Mucosa of stomach (tissue), 1 donor: ENCODE measurements at regions not wholly inside any gene's neighbourhood (a gene's known extent, or its start where the extent isn't known, plus 50 kb on each side); places are given as distances from the start of the nearest gene placed in this dataset.
"Not testable (repeated sequence)": the region's sequence is repeated elsewhere in the genome, so short reads cannot be mapped to it uniquely, and the experiment has no call there.

ENCODE experiments used
- H3K27me3 ChIP-seq: one replicate; pipeline ENCODE4 v1.7.0; 2013; ENCODE audit warnings: mild to moderate bottlenecking, low read length; ENCODE audit not compliant: control insufficient read depth, insufficient read depth
- H3K36me3 ChIP-seq: one replicate; pipeline ENCODE4 v1.7.0; 2013; ENCODE audit warnings: low read length; ENCODE audit not compliant: control insufficient read depth, insufficient read depth
- H3K4me1 ChIP-seq: one replicate; pipeline ENCODE4 v1.7.0; 2013; ENCODE audit warnings: mild to moderate bottlenecking, low read length; ENCODE audit not compliant: control insufficient read depth, insufficient read depth
- H3K4me3 ChIP-seq: one replicate; pipeline ENCODE4 v1.7.0; 2013; ENCODE audit warnings: low read length
- H3K9ac ChIP-seq: one replicate; pipeline ENCODE4 v1.7.0; 2013; ENCODE audit warnings: mild to moderate bottlenecking, low read length, moderate library complexity
- H3K9me3 ChIP-seq: one replicate; pipeline ENCODE4 v1.7.0; 2013; ENCODE audit warnings: mild to moderate bottlenecking, low read length, moderate library complexity; ENCODE audit not compliant: control insufficient read depth
- donor health status: Pancreatic carcinoma.

- Histone ChIP-seq H3K9ac (no peak overlapping the region), H3K4me1 (no peaks in the 10 kb centered on the region), H3K9me3 (no peaks in the 10 kb centered on the region), H3K36me3 (no peaks in the 10 kb centered on the region), H3K4me3 (no peak overlapping the region), H3K27me3 (no peaks in the 10 kb centered on the region)
Observed at GRCh38 chr3:75218577-75218976, 445.6 kb upstream of the FRG2C start.

DNA sequence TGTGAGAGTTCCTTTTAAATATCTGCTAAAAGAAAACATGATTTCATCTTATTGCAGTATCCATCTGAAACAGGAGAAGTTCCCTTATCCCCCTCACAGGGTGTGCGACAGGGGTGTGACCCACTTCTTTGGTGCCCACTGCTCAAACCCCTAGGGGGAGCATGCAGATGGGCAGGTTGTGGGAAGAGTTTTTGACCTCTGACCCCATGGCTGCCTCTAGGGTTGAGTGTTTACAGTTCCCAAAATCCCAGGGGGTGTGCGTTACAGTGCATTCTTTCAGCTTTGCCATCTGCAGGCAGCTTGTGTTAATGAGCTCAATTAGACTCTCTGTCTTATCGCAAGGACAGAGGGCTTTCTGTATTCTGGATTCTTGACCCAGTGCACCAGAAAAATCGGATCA, 443.2 kb upstream of the FRG2C start:
- Histone ChIP-seq H3K9me3 (no peaks in the 10 kb centered on the region), H3K9ac (no peak overlapping the region), H3K4me3 (no peak overlapping the region), H3K4me1 (no peaks in the 10 kb centered on the region), H3K36me3 (no peaks in the 10 kb centered on the region), H3K27me3 (no peaks in the 10 kb centered on the region)

GRCh38 chr3:75224412-75224811, 439.7 kb upstream of the FRG2C start:
- no peak overlapping the region for H3K4me3 ChIP-seq

GRCh38 chr3:75232216-75232615, 431.9 kb upstream of the FRG2C start:
- Histone ChIP-seq H3K4me1 (no peaks in the 10 kb centered on the region), H3K27me3 (no peaks in the 10 kb centered on the region), H3K9me3 (no peaks in the 10 kb centered on the region), H3K4me3 (no peak overlapping the region), H3K9ac (no peak overlapping the region), H3K36me3 (no peaks in the 10 kb centered on the region)

More at GRCh38 chr3:75224412-75224811, 439.7 kb upstream of the FRG2C start:
- Histone ChIP-seq H3K9me3 (no peaks in the 10 kb centered on the region), H3K4me1 (no peaks in the 10 kb centered on the region), H3K9ac (no peak overlapping the region), H3K36me3 (no peaks in the 10 kb centered on the region), H3K27me3 (no peaks in the 10 kb centered on the region)

DNA sequence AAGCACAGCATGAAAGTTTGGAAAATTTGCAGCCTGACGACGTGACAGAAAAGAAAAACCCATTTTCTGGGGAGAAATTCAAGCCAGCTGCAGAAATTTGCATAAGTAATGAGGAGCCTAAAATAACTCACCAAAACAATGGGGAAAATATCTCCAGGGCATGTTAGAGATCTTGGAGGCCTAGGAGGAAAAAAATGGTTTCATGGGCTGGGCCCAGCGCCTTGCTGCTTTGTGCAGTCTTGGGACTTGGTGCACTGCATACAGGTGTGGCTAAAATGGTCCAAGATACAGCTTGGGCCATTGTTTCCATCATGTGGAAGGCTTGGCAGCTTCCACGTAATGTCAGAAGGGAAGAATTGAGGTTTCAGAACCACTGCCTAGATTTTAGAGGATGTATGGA, 428.5 kb upstream of the FRG2C start:
- Histone ChIP-seq H3K9ac (no peak overlapping the region), H3K9me3 (no peaks in the 10 kb centered on the region), H3K4me1 (no peaks in the 10 kb centered on the region), H3K27me3 (no peaks in the 10 kb centered on the region), H3K36me3 (no peaks in the 10 kb centered on the region), H3K4me3 (no peak overlapping the region)

DNA sequence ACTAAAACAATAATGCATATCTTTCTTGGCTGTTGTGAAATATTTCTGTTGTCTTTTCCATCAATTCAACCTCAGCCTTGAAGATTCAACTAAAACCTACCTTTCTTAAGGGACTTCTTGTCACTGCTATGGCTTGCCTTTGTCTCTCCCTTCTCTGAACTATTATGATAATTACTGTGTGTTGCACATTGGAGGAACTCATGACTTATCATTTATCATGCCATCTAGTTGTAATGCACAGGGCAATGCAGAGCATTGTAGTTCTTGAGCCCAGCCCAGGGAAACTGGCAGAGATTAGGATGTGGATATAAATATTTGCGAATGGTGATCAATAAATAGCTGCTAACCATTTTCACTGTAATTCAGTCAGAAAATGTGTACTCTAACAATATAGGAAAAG, 427.1 kb upstream of the FRG2C start:
- Histone ChIP-seq H3K4me3 (no peak overlapping the region), H3K9ac (no peak overlapping the region), H3K36me3 (no peaks in the 10 kb centered on the region), H3K4me1 (no peaks in the 10 kb centered on the region), H3K27me3 (no peaks in the 10 kb centered on the region), H3K9me3 (no peaks in the 10 kb centered on the region)

DNA sequence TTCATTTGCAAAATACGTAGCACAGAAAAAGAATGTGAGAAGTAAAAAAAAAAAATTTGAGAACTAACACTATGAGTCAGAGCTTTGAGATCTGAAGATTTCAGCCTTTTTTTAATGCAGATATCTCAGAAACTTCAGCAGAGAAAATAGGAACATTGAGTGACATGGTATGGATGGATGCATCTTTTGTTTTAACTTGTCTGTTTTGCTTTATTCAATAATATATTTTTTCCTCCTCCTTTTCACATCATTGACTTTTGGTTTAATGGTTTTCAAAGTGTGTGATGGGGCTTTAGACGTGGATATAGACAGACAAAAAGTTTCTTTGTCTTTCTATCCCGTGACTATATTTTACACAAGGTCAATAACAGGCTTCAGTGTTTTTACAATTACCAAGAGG, 426.7 kb upstream of the FRG2C start:
- Histone ChIP-seq H3K27me3 (no peaks in the 10 kb centered on the region), H3K4me3 (no peak overlapping the region), H3K9ac (no peak overlapping the region), H3K36me3 (no peaks in the 10 kb centered on the region), H3K4me1 (no peaks in the 10 kb centered on the region), H3K9me3 (no peaks in the 10 kb centered on the region)

DNA sequence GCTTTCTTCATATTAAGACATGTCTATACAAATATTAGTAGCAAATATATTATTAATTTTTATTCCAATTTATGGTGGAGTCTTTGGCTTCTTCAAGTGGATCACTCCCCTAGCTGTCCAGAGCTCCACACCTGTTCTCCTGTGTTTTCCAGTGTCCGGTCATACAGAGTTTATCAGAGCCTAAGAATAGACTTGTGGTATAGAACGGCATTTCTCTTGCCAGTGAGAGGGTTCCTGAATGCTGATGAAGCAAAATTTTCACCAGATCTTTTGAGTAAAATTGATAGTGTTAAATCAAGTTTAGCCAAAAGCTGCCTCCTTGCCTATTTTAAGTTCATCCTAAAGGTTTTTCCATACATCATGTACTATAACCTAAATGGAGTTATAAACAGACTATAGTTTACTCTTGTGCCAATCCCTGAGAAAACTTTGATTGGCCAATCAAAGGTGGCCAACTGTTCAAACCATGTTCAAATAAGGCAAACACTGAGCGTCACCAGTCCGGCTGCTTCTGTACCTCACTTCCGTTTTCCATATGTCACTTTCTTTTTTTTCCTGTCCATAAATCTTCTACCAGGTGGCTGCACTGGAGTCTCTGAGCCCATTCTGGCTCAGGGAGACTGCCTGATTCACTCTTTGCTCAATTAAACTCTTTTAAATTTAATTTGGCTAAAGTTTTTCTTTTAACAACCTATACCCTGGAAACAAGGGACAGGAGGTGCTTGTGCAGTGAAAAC, 422.7 kb upstream of the FRG2C start:
- not testable (repeated sequence) for H3K9ac ChIP-seq, H3K36me3 ChIP-seq, H3K4me1 ChIP-seq, H3K4me3 ChIP-seq, H3K9me3 ChIP-seq, H3K27me3 ChIP-seq

GRCh38 chr3:75242012-75242735, 422.0 kb upstream of the FRG2C start:
- H3K36me3 ChIP-seq, result no peaks in the 10 kb centered on the region
- no peak overlapping the region for H3K4me3 ChIP-seq

DNA sequence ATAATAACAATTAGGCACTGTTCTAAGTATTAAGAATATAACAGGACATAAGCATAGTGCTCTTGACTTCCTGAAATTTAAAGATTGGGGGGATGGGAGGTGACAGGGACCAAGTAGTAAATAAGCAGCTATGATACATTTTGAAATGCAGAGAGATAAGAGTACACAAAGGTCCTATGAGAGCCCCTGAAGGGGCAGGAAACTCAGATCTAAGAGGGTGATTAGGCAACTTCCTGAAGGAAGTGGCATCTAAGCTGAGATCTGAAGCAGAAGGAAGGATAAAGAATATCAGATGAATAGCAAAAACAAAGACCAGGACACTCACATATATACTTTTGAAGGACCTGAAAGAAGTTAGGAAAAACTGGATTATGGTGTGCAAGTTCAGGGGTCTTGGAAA, 415.2 kb upstream of the FRG2C start:
- Histone ChIP-seq H3K4me1 (no peaks in the 10 kb centered on the region), H3K36me3 (no peaks in the 10 kb centered on the region), H3K4me3 (no peak overlapping the region), H3K27me3 (no peaks in the 10 kb centered on the region), H3K9ac (no peak overlapping the region), H3K9me3 (no peaks in the 10 kb centered on the region)

More at GRCh38 chr3:75242012-75242735, 422.0 kb upstream of the FRG2C start:
- Histone ChIP-seq H3K9ac (no peak overlapping the region), H3K9me3 (no peaks in the 10 kb centered on the region), H3K4me1 (no peaks in the 10 kb centered on the region), H3K27me3 (no peaks in the 10 kb centered on the region)

- Histone ChIP-seq H3K27me3 (no peaks in the 10 kb centered on the region), H3K9ac (no peak overlapping the region), H3K36me3 (no peaks in the 10 kb centered on the region), H3K4me1 (no peaks in the 10 kb centered on the region), H3K9me3 (no peaks in the 10 kb centered on the region), H3K4me3 (no peak overlapping the region)
Observed at GRCh38 chr3:75254685-75255084, 409.4 kb upstream of the FRG2C start.

DNA sequence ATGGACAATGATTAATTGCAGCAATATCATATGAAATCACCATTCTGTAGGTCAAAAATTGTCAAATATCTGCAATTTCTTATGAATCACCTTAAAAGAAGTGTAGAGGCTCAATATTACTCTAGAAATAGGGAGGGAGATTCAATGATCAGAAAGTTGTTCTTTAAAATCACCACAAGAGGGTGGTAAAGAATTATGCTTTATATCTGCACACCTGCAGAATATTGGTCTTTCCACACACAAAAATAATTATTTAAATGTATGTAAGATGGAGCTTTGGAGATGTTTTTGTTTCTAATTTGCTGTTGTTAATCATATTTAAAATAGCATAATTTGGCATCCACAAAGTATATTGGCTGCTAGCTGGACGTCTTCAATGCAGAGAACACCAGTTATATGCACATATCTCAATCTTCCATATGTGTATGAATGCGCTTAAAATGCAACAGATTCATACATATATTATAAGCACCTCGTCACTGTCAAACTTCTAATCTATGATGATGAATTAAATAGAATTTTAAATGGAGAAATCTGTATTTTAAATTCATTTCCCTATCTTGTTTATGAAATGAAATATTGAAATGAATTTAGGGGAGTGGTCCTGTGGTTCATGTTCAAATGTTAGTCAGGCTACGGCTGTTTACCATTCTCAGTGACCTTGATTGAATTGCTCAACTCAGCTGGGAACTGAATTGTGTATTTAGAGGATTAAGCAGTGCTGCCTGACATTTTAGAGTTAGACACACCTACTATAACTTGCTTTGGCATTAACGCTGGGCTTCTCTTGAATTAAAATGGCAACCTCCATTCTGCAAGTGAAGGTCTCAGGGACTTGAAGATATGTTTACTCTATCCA, 405.1 kb upstream of the FRG2C start:
- not testable (repeated sequence) for H3K36me3 ChIP-seq, H3K27me3 ChIP-seq, H3K4me1 ChIP-seq, H3K9ac ChIP-seq, H3K9me3 ChIP-seq, H3K4me3 ChIP-seq
